ENCODE measurements at regions not wholly inside any gene's neighbourhood (a gene's known extent, or its start where the extent isn't known, plus 50 kb on each side); places are given as distances from the start of the nearest gene placed in this dataset.
A peak's percentile ranks its signal among the peaks of the same experiment; 100 is the strongest.

DNA sequence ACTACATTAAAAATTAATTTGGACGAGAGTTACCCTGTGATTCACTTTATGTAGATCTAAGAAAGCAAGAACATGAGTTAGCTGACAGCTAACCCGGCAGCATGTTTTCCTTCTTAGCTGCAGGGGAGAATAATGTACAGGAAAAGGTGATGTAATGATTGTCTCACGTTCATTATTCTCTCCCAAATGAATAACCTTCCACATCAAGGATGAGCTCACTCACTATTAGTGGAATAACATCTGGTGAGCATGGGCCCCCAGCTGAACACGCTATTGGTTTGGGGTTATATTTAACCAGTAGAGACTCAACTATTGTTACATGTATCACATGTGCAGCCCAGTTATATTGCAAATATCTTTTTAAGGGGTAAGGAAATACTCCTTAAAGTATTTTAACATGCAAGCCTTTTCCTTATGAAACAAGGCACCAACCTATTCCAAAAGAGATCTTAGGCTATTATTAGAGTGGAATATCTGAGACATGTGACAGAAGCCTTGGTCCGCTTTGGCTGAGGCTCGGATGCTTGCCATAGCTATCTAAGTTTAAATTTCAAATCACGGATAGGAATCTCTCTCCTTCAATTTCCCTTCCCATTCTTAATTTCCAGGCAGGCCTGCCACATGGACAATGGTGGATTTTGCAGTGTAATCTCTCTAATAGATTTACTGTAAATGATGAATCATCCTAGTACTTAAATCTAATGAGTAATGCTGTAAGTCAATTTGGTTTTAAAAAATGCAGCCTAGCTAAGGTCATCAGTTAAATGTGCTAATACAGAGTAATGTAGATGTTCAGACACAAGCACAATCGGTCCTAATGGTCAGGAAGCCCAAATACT, 99.0 kb upstream of the OTUD4 start:
- H3K27me3 ChIP-seq, result no peaks in the 10 kb centered on the region
- no peak for DNase-seq
- TF ChIP-seq POLR2AphosphoS5 (IDR thresholded peaks at IDR 0.05), result peak in 1 of 4 donors; percentile 17
- TF ChIP-seq EP300 (IDR thresholded peaks at IDR 0.05), result no peak
- WGBS, 2 donors, result 71 to 74% methylated on average over 8 of the region's 8 CpGs
- no peak overlapping the region for H3K4me3 ChIP-seq
- H3K27ac ChIP-seq, result peak overlapping the region in 3 of 4 donors; percentile 14 to 60 (median 57)
- H3K9me3 ChIP-seq, result no peaks in the 10 kb centered on the region
- intact Hi-C loops (cut with DNase I), result no loop called here
- peaks cover 0 to 25% (median 17%) of the 10 kb centered on the region in 4 donors for H3K4me1 ChIP-seq
- no peaks in the 10 kb centered on the region for H3K36me3 ChIP-seq

DNA sequence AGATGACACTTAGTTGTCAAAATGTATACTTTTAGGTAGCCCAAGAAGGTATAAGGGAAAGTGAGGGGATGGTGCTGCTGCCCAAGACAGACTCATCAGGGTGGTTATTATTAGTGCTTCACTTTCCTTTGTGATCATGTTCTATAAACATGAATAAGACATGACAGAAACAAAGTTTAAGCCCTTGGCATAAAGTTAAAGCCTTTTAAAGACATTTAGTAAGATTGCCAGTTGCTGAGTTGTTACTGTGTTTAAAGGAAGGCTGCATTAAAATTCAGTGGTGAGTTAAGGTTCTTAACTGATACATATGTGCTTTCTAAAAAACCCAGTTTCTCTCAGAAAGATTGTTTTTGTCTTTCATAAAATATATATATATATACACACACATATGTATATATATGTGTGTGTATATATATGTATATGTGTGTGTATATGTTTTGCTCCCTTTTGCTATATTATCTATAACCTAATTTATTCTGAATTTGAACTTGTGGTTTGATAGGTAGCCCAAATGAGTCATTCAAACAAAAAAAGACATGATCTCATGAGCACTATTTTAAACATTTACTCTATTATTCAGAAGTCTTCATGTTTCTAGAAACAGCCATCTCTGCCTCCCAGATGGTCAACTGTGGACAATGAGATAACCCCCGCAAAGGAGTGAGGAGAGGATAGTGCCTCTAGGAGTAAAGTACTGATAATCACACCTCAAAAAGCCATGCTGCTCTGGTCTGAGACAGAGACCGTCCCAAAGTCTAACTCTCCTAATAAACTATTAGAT, 98.1 kb upstream of the OTUD4 start:
- no peaks in the 10 kb centered on the region for H3K9me3 ChIP-seq
- no peak for DNase-seq
- 91 to 92% methylated on average over 2 of the region's 2 CpGs for WGBS, 2 donors
- peaks cover 0 to 25% (median 17%) of the 10 kb centered on the region in 4 donors for H3K4me1 ChIP-seq
- H3K4me3 ChIP-seq, result no peak overlapping the region
- H3K27ac ChIP-seq, result peak overlapping the region in 3 of 4 donors; percentile 14 to 60 (median 57)
- TF ChIP-seq EP300 (IDR thresholded peaks at IDR 0.05), result no peak
- TF ChIP-seq, protein P1, sequence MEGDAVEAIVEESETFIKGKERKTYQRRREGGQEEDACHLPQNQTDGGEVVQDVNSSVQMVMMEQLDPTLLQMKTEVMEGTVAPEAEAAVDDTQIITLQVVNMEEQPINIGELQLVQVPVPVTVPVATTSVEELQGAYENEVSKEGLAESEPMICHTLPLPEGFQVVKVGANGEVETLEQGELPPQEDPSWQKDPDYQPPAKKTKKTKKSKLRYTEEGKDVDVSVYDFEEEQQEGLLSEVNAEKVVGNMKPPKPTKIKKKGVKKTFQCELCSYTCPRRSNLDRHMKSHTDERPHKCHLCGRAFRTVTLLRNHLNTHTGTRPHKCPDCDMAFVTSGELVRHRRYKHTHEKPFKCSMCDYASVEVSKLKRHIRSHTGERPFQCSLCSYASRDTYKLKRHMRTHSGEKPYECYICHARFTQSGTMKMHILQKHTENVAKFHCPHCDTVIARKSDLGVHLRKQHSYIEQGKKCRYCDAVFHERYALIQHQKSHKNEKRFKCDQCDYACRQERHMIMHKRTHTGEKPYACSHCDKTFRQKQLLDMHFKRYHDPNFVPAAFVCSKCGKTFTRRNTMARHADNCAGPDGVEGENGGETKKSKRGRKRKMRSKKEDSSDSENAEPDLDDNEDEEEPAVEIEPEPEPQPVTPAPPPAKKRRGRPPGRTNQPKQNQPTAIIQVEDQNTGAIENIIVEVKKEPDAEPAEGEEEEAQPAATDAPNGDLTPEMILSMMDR (IDR thresholded peaks at IDR 0.05), result no peak
- no peak for TF ChIP-seq POLR2AphosphoS5 (IDR thresholded peaks at IDR 0.05)
- TF ChIP-seq POLR2A (IDR thresholded peaks at IDR 0.05), result no peak
- no peaks in the 10 kb centered on the region for H3K36me3 ChIP-seq
- H3K27me3 ChIP-seq, result no peaks in the 10 kb centered on the region
- intact Hi-C loops (cut with DNase I), result no loop called here

DNA sequence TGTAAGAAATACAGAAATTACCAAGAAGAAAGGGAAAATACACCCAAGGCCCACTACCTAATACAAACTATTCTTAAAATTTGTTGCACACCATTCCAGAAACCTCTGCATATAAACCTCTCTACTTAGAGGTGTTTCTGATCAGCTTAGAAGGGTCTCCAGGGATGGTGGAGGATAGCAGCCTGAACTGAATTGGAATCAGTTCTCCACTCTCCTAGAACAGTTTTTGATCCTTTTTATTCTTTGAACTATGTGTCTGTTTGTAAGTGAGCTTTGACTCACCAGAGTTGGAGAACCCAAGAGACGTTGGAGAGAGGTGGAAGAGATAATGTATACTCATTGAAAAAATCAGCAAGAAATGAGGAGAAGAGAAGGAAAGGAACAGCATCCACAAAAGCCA, 96.6 kb upstream of the OTUD4 start:
- Histone ChIP-seq H3K27ac (no peak overlapping the region), H3K9me3 (no peaks in the 10 kb centered on the region), H3K4me1 (peaks cover 0 to 25% (median 17%) of the 10 kb centered on the region in 4 donors), H3K27me3 (no peaks in the 10 kb centered on the region), H3K4me3 (no peak overlapping the region), H3K36me3 (no peaks in the 10 kb centered on the region)
- intact Hi-C loops (cut with DNase I), result no loop called here
- TF ChIP-seq EP300 (IDR thresholded peaks at IDR 0.05) (no peak), POLR2A (IDR thresholded peaks at IDR 0.05) (no peak), POLR2AphosphoS5 (IDR thresholded peaks at IDR 0.05) (no peak)
- TF ChIP-seq, protein P1 (IDR thresholded peaks at IDR 0.05), result no peak
- DNase-seq, result no peak
- WGBS, 2 donors, result 75 to 80% methylated on average over 1 of the region's 1 CpG

DNA sequence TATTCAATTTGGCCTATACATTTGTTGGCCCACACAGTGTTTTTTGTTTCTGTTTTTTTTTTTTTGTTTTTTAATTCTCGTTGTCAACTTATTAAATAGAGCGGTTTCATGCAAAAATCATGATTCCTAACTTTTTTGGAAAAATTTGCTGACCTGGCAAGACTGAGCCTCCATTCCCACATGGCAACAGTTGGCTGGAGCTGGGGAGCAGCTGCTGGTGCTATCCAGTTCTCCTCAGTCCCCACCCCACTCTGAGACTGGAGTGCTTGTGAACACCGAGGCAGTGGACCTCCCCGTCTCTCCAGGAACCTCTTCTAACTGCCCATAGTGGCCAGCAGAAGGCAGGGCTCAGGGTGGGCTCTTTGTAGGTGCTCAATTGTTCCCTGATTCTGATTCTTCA, 95.7 kb upstream of the OTUD4 start:
- Histone ChIP-seq H3K4me3 (no peak overlapping the region), H3K27ac (no peak overlapping the region), H3K27me3 (no peaks in the 10 kb centered on the region), H3K36me3 (no peaks in the 10 kb centered on the region), H3K4me1 (peaks cover 0 to 25% (median 17%) of the 10 kb centered on the region in 4 donors), H3K9me3 (no peaks in the 10 kb centered on the region)
- no peak for DNase-seq
- intact Hi-C loops (cut with DNase I), result no loop called here
- TF ChIP-seq, protein P1 (IDR thresholded peaks at IDR 0.05), result no peak
- TF ChIP-seq POLR2A (IDR thresholded peaks at IDR 0.05) (no peak), POLR2AphosphoS5 (IDR thresholded peaks at IDR 0.05) (no peak), EP300 (IDR thresholded peaks at IDR 0.05) (no peak)
- WGBS, 2 donors, result 73 to 91% methylated on average over 4 of the region's 4 CpGs

DNA sequence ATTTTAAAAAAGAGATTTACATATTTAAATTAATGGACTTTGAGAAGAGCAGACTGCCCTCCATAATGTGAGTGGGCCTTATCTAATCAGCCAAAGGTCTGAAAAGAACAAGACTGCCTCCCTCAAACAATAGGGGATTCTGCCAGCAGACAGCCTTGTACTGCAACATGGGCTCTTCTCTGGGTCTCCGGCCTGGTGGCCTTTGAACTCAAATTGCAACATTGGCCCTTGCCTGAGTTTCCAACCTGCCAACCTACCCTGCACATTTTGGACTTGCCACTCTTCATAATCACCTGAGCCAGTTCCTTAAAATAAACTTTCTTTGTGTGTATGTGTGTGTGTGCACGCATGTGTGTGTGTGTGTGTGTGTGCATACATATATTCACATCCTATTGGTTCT, 90.8 kb upstream of the OTUD4 start:
- H3K4me3 ChIP-seq, result no peak overlapping the region
- H3K27me3 ChIP-seq, result no peaks in the 10 kb centered on the region
- H3K27ac ChIP-seq, result no peak overlapping the region
- H3K36me3 ChIP-seq, result no peaks in the 10 kb centered on the region
- 39 to 96% methylated on average over 2 of the region's 2 CpGs for WGBS, 2 donors
- H3K9me3 ChIP-seq, result no peaks in the 10 kb centered on the region
- DNase-seq, result no peak
- intact Hi-C loops (cut with DNase I), result no loop called here
- no peaks in the 10 kb centered on the region for H3K4me1 ChIP-seq
- TF ChIP-seq POLR2AphosphoS5 (IDR thresholded peaks at IDR 0.05) (no peak), POLR2A (IDR thresholded peaks at IDR 0.05) (no peak), EP300 (IDR thresholded peaks at IDR 0.05) (no peak)
- TF ChIP-seq, protein P1 (IDR thresholded peaks at IDR 0.05), result no peak

All from sigmoid colon (tissue), 6 donors.